OCI-LY1 (cell line): ENCODE measurements at regions not wholly inside any gene's neighbourhood (a gene's known extent, or its start where the extent isn't known, plus 50 kb on each side); places are given as distances from the start of the nearest gene placed in this dataset.

ENCODE experiments used
- H2AFZ ChIP-seq: fragments of 200-600 bp; sonication (generic), shearing (Covaris generic); 2 replicates; pipeline ENCODE4 v1.6.0; 2014; ENCODE audit warnings: antibody characterized with exemption, mild to moderate bottlenecking, low read length
- H3F3A ChIP-seq: fragments of 200-600 bp; sonication (generic), shearing (Covaris generic); 2 replicates; pipeline ENCODE4 v1.6.0; 2014; ENCODE audit warnings: mild to moderate bottlenecking, antibody characterized with exemption, low read length, moderate library complexity; ENCODE audit not compliant: insufficient read depth
- H3K27ac ChIP-seq: fragments of 200-600 bp; sonication (generic); 2 replicates; pipeline ENCODE4 v1.5.1; 2014; ENCODE audit warnings: low read length, mixed run types, mild to moderate bottlenecking, low read depth; ENCODE audit not compliant: poor library complexity, severe bottlenecking
- H3K27me3 ChIP-seq: fragments of 200-600 bp; sonication (generic); 2 replicates; pipeline ENCODE4 v1.6.0; 2014; ENCODE audit warnings: antibody characterized with exemption, mild to moderate bottlenecking, low read length, moderate library complexity; ENCODE audit not compliant: insufficient read depth
- H3K36me3 ChIP-seq: fragments of 200-600 bp; sonication (generic); 2 replicates; pipeline ENCODE4 v1.6.1; 2014; ENCODE audit warnings: mild to moderate bottlenecking, antibody characterized with exemption, low read length, moderate library complexity, mixed read lengths; ENCODE audit not compliant: insufficient read depth
- H3K4me1 ChIP-seq: fragments of 200-600 bp; sonication (generic); 2 replicates; pipeline ENCODE4 v1.5.1; 2014; ENCODE audit warnings: mild to moderate bottlenecking, low read length, moderate library complexity; ENCODE audit not compliant: insufficient read depth, severe bottlenecking
- H3K4me2 ChIP-seq: fragments of 200-600 bp; sonication (generic), shearing (Covaris generic); 2 replicates; pipeline ENCODE4 v1.6.1; 2014; ENCODE audit warnings: low read length
- H3K4me3 ChIP-seq: fragments of 200-600 bp; sonication (generic); 2 replicates; pipeline ENCODE4 v1.5.1; 2014; ENCODE audit warnings: low read length, low read depth, mild to moderate bottlenecking, mixed read lengths; ENCODE audit not compliant: poor library complexity, severe bottlenecking
- H3K79me2 ChIP-seq: fragments of 200-600 bp; shearing (Covaris generic); 2 replicates; pipeline ENCODE4 v1.6.1; 2016; ENCODE audit warnings: mixed run types, low read length, mixed read lengths; ENCODE audit not compliant: insufficient read depth
- H3K9ac ChIP-seq: fragments of 200-600 bp; sonication (generic), shearing (Covaris generic); 2 replicates; pipeline ENCODE4 v1.6.1; 2014; ENCODE audit warnings: mild to moderate bottlenecking, low read length, mixed read lengths
- H3K9me2 ChIP-seq: fragments of 200-600 bp; sonication (generic), shearing (Covaris generic); 2 replicates; pipeline ENCODE4 v1.6.1; 2014; ENCODE audit warnings: low read depth, mild to moderate bottlenecking, low read length, mixed read lengths
- H3K9me3 ChIP-seq: fragments of 200-600 bp; shearing (Covaris generic); 2 replicates; pipeline ENCODE4 v1.6.1; 2014; ENCODE audit warnings: low read length, mixed read lengths
- H4K20me1 ChIP-seq: fragments of 200-600 bp; sonication (generic), shearing (Covaris generic); 2 replicates; pipeline ENCODE4 v1.6.0; 2016; ENCODE audit warnings: mild to moderate bottlenecking, low read length; ENCODE audit not compliant: insufficient read depth
- EZH2 ChIP-seq: fragments of 200-600 bp; sonication (generic), shearing (Covaris generic); IDR thresholded peaks from 2 replicates; pipeline ENCODE4 v1.8.0; 2017; ENCODE audit warnings: borderline replicate concordance, mixed run types, mild to moderate bottlenecking, antibody characterized with exemption, low read length, moderate library complexity, mixed read lengths
- TF ChIP-seq, protein P1 (sequence below): fragments of 200-600 bp; sonication (generic), shearing (Covaris generic); IDR thresholded peaks from 2 replicates; pipeline ENCODE4 v1.5.1; 2017; ENCODE audit warnings: mild to moderate bottlenecking, antibody characterized with exemption, low read length, moderate library complexity, mixed read lengths

DNA sequence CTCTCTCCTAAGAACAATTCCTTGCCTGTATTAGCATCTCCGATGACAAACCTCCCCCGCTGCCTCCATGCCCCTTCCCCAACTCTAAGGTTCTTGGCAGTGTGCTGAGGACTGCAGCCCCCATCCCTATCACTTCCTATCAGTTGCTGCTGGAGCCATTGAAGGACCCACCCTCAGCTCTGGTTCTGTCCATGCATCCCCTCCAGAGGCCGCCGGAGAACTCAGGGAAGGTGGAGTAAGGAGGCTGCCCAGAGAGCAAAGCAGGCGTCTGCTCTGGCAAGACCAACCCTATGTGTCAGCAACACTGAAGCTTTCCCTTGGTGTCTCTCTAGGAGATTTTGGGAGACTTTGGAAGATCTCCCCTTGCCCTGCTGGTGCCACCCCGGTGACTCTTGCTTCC is 1139.5 kb downstream of the TBC1D22A start:
- Histone ChIP-seq H3K9ac (no peak overlapping the region), H3K36me3 (no peaks in the 10 kb centered on the region), H3K4me3 (no peak overlapping the region), H3K4me2 (no peak overlapping the region), H3K27ac (no peak overlapping the region), H4K20me1 (no peaks in the 10 kb centered on the region), H2AFZ (no peak overlapping the region), H3K9me3 (peaks cover 6% of the 10 kb centered on the region), H3K79me2 (no peaks in the 10 kb centered on the region), H3K9me2 (no peaks in the 10 kb centered on the region), H3K27me3 (no peaks in the 10 kb centered on the region), H3F3A (no peaks in the 10 kb centered on the region), H3K4me1 (peaks cover 9% of the 10 kb centered on the region)
- TF ChIP-seq EZH2, result no peak
- TF ChIP-seq, protein P1, sequence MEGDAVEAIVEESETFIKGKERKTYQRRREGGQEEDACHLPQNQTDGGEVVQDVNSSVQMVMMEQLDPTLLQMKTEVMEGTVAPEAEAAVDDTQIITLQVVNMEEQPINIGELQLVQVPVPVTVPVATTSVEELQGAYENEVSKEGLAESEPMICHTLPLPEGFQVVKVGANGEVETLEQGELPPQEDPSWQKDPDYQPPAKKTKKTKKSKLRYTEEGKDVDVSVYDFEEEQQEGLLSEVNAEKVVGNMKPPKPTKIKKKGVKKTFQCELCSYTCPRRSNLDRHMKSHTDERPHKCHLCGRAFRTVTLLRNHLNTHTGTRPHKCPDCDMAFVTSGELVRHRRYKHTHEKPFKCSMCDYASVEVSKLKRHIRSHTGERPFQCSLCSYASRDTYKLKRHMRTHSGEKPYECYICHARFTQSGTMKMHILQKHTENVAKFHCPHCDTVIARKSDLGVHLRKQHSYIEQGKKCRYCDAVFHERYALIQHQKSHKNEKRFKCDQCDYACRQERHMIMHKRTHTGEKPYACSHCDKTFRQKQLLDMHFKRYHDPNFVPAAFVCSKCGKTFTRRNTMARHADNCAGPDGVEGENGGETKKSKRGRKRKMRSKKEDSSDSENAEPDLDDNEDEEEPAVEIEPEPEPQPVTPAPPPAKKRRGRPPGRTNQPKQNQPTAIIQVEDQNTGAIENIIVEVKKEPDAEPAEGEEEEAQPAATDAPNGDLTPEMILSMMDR, result no peak

- no peaks in the 10 kb centered on the region for H3K27me3 ChIP-seq
- H3K9me3 ChIP-seq, result peaks cover 2% of the 10 kb centered on the region; the same call in 1 of the 2 replicates
- no peaks in the 10 kb centered on the region; the same call in 1 of the 2 replicates for H3K36me3 ChIP-seq
- no peak for TF ChIP-seq EZH2
- TF ChIP-seq, protein P1, result no peak
- no peak overlapping the region for H3K4me2 ChIP-seq
- no peaks in the 10 kb centered on the region for H3K79me2 ChIP-seq
- no peaks in the 10 kb centered on the region for H3K9me2 ChIP-seq
- H2AFZ ChIP-seq, result no peak overlapping the region
- H3K4me1 ChIP-seq, result peaks cover 9% of the 10 kb centered on the region
- no peaks in the 10 kb centered on the region for H4K20me1 ChIP-seq
- H3K9ac ChIP-seq, result no peak overlapping the region
- no peak overlapping the region for H3K27ac ChIP-seq
- H3F3A ChIP-seq, result no peaks in the 10 kb centered on the region
- H3K4me3 ChIP-seq, result no peak overlapping the region
These were observed 1137.4 kb downstream of the TBC1D22A start for GRCh38 chr22:47899894-47900293.

- Histone ChIP-seq H3K36me3 (no peaks in the 10 kb centered on the region; the same call in 1 of the 2 replicates), H3K27me3 (no peaks in the 10 kb centered on the region)
These were observed 1136.5 kb downstream of the TBC1D22A start for GRCh38 chr22:47898946-47899345.

More at GRCh38 chr22:47898946-47899345, 1136.5 kb downstream of the TBC1D22A start:
- Histone ChIP-seq H3K79me2 (no peaks in the 10 kb centered on the region), H3K4me3 (no peak overlapping the region), H3K9me2 (no peaks in the 10 kb centered on the region), H4K20me1 (no peaks in the 10 kb centered on the region), H3K4me2 (no peak overlapping the region), H3F3A (no peaks in the 10 kb centered on the region), H3K9me3 (peaks cover 3% of the 10 kb centered on the region; the same call in 1 of the 2 replicates), H3K27ac (no peak overlapping the region), H3K9ac (no peak overlapping the region), H2AFZ (no peak overlapping the region), H3K4me1 (peaks cover 9% of the 10 kb centered on the region)
- TF ChIP-seq, protein P1, result no peak
- TF ChIP-seq EZH2, result no peak
